ENCODE measurements at regions not wholly inside any gene's neighbourhood (a gene's known extent, or its start where the extent isn't known, plus 50 kb on each side); places are given as distances from the start of the nearest gene placed in this dataset.
A peak's percentile ranks its signal among the peaks of the same experiment; 100 is the strongest.

- no peaks in the 10 kb centered on the region for H3K36me3 ChIP-seq (ENCODE audit: control insufficient read depth, insufficient read depth, low read length)
- no peaks in the 10 kb centered on the region for H3K27me3 ChIP-seq (ENCODE audit: control insufficient read depth, insufficient read depth, low read length)
- no peak overlapping the region for H3K27ac ChIP-seq (ENCODE audit: low read depth, low read length)
- no peaks in the 10 kb centered on the region for H3K9me3 ChIP-seq (ENCODE audit: control insufficient read depth, insufficient read depth, low read length)
- peak in 3 of 6 donors; percentile 23 to 85 (median 41) for DNase-seq (ENCODE audit: low read depth in 4 of 6, low spot score in 6 of 6)
- no peak overlapping the region for H3K4me3 ChIP-seq (ENCODE audit: low read depth, low read length)
- no peaks in the 10 kb centered on the region for H3K4me1 ChIP-seq (ENCODE audit: control insufficient read depth, insufficient read depth, low read length)
- WGBS (ENCODE audit: insufficient coverage), result 12% methylated on average over 4 of the region's 6 CpGs
These were observed 125.4 kb upstream of the DMD start for GRCh38 chrX:33336783-33337182.

- WGBS (ENCODE audit: insufficient coverage), result no CpG with 5 or more reads among the region's 2 CpGs
These were observed 121.9 kb upstream of the DMD start for GRCh38 chrX:33333271-33333670.

GRCh38 chrX:33330798-33331197 is 119.4 kb upstream of the DMD start:
- H3K36me3 ChIP-seq (ENCODE audit: control insufficient read depth, insufficient read depth, low read length), result no peaks in the 10 kb centered on the region
- 78% methylated on average over 1 of the region's 3 CpGs for WGBS (ENCODE audit: insufficient coverage)
- no peaks in the 10 kb centered on the region for H3K9me3 ChIP-seq (ENCODE audit: control insufficient read depth, insufficient read depth, low read length)
- no peak overlapping the region for H3K4me3 ChIP-seq (ENCODE audit: low read depth, low read length)
- no peaks in the 10 kb centered on the region for H3K4me1 ChIP-seq (ENCODE audit: control insufficient read depth, insufficient read depth, low read length)
- DNase-seq (ENCODE audit: low read depth in 4 of 6, low spot score in 6 of 6), result no peak
- H3K27ac ChIP-seq (ENCODE audit: low read depth, low read length), result no peak overlapping the region
- H3K27me3 ChIP-seq (ENCODE audit: control insufficient read depth, insufficient read depth, low read length), result no peaks in the 10 kb centered on the region

More at GRCh38 chrX:33333271-33333670, 121.9 kb upstream of the DMD start:
- Histone ChIP-seq H3K36me3 (ENCODE audit: control insufficient read depth, insufficient read depth, low read length) (no peaks in the 10 kb centered on the region), H3K4me3 (ENCODE audit: low read depth, low read length) (no peak overlapping the region), H3K27ac (ENCODE audit: low read depth, low read length) (no peak overlapping the region), H3K9me3 (ENCODE audit: control insufficient read depth, insufficient read depth, low read length) (no peaks in the 10 kb centered on the region), H3K27me3 (ENCODE audit: control insufficient read depth, insufficient read depth, low read length) (no peaks in the 10 kb centered on the region), H3K4me1 (ENCODE audit: control insufficient read depth, insufficient read depth, low read length) (no peaks in the 10 kb centered on the region)
- peak in 1 of 6 donors; percentile 2 for DNase-seq (ENCODE audit: low read depth in 4 of 6, low spot score in 6 of 6)

- H3K9me3 ChIP-seq (ENCODE audit: control insufficient read depth, insufficient read depth, low read length), result no peaks in the 10 kb centered on the region
- H3K27me3 ChIP-seq (ENCODE audit: control insufficient read depth, insufficient read depth, low read length), result no peaks in the 10 kb centered on the region
- no peak overlapping the region for H3K27ac ChIP-seq (ENCODE audit: low read depth, low read length)
- H3K36me3 ChIP-seq (ENCODE audit: control insufficient read depth, insufficient read depth, low read length), result no peaks in the 10 kb centered on the region
- H3K4me3 ChIP-seq (ENCODE audit: low read depth, low read length), result no peak overlapping the region
- DNase-seq (ENCODE audit: low read depth in 4 of 6, low spot score in 6 of 6), result no peak
- H3K4me1 ChIP-seq (ENCODE audit: control insufficient read depth, insufficient read depth, low read length), result no peaks in the 10 kb centered on the region
- 81% methylated on average over 2 of the region's 2 CpGs for WGBS (ENCODE audit: insufficient coverage)
These were observed 112.8 kb upstream of the DMD start for GRCh38 chrX:33324099-33324498.

- H3K4me1 ChIP-seq (ENCODE audit: control insufficient read depth, insufficient read depth, low read length), result no peaks in the 10 kb centered on the region
- no peak overlapping the region for H3K27ac ChIP-seq (ENCODE audit: low read depth, low read length)
- no peaks in the 10 kb centered on the region for H3K27me3 ChIP-seq (ENCODE audit: control insufficient read depth, insufficient read depth, low read length)
- no peaks in the 10 kb centered on the region for H3K36me3 ChIP-seq (ENCODE audit: control insufficient read depth, insufficient read depth, low read length)
- DNase-seq (ENCODE audit: low read depth in 4 of 6, low spot score in 6 of 6), result peak in 1 of 6 donors; percentile 1
- H3K4me3 ChIP-seq (ENCODE audit: low read depth, low read length), result no peak overlapping the region
- WGBS (ENCODE audit: insufficient coverage), result 60% methylated on average over 1 of the region's 2 CpGs
- H3K9me3 ChIP-seq (ENCODE audit: control insufficient read depth, insufficient read depth, low read length), result no peaks in the 10 kb centered on the region
These were observed 96.6 kb upstream of the DMD start for GRCh38 chrX:33307911-33308354.

- WGBS (ENCODE audit: insufficient coverage), result 83% methylated on average over 1 of the region's 5 CpGs
These were observed 87.3 kb upstream of the DMD start for GRCh38 chrX:33298622-33299021.

GRCh38 chrX:33285550-33285949 is 74.2 kb upstream of the DMD start:
- Histone ChIP-seq H3K36me3 (ENCODE audit: control insufficient read depth, insufficient read depth, low read length) (no peaks in the 10 kb centered on the region), H3K4me3 (ENCODE audit: low read depth, low read length) (no peak overlapping the region), H3K27me3 (ENCODE audit: control insufficient read depth, insufficient read depth, low read length) (no peaks in the 10 kb centered on the region), H3K27ac (ENCODE audit: low read depth, low read length) (no peak overlapping the region), H3K4me1 (ENCODE audit: control insufficient read depth, insufficient read depth, low read length) (no peaks in the 10 kb centered on the region), H3K9me3 (ENCODE audit: control insufficient read depth, insufficient read depth, low read length) (no peaks in the 10 kb centered on the region)
- WGBS (ENCODE audit: insufficient coverage), result no CpG with 5 or more reads among the region's 1 CpG
- no peak for DNase-seq (ENCODE audit: low read depth in 4 of 6, low spot score in 6 of 6)

More at GRCh38 chrX:33298622-33299021, 87.3 kb upstream of the DMD start:
- Histone ChIP-seq H3K27ac (ENCODE audit: low read depth, low read length) (no peak overlapping the region), H3K9me3 (ENCODE audit: control insufficient read depth, insufficient read depth, low read length) (no peaks in the 10 kb centered on the region), H3K36me3 (ENCODE audit: control insufficient read depth, insufficient read depth, low read length) (no peaks in the 10 kb centered on the region), H3K4me3 (ENCODE audit: low read depth, low read length) (no peak overlapping the region), H3K27me3 (ENCODE audit: control insufficient read depth, insufficient read depth, low read length) (no peaks in the 10 kb centered on the region), H3K4me1 (ENCODE audit: control insufficient read depth, insufficient read depth, low read length) (no peaks in the 10 kb centered on the region)
- no peak for DNase-seq (ENCODE audit: low read depth in 4 of 6, low spot score in 6 of 6)

GRCh38 chrX:33277046-33277445 is 65.7 kb upstream of the DMD start:
- Histone ChIP-seq H3K27me3 (ENCODE audit: control insufficient read depth, insufficient read depth, low read length) (no peaks in the 10 kb centered on the region), H3K27ac (ENCODE audit: low read depth, low read length) (no peak overlapping the region), H3K36me3 (ENCODE audit: control insufficient read depth, insufficient read depth, low read length) (no peaks in the 10 kb centered on the region), H3K4me1 (ENCODE audit: control insufficient read depth, insufficient read depth, low read length) (no peaks in the 10 kb centered on the region), H3K4me3 (ENCODE audit: low read depth, low read length) (no peak overlapping the region), H3K9me3 (ENCODE audit: control insufficient read depth, insufficient read depth, low read length) (no peaks in the 10 kb centered on the region)
- 40% methylated on average over 1 of the region's 3 CpGs for WGBS (ENCODE audit: insufficient coverage)
- DNase-seq (ENCODE audit: low read depth in 4 of 6, low spot score in 6 of 6), result no peak

- no peaks in the 10 kb centered on the region for H3K9me3 ChIP-seq (ENCODE audit: control insufficient read depth, insufficient read depth, low read length)
- H3K36me3 ChIP-seq (ENCODE audit: control insufficient read depth, insufficient read depth, low read length), result no peaks in the 10 kb centered on the region
- no peak overlapping the region for H3K27ac ChIP-seq (ENCODE audit: low read depth, low read length)
- H3K27me3 ChIP-seq (ENCODE audit: control insufficient read depth, insufficient read depth, low read length), result no peaks in the 10 kb centered on the region
- no peaks in the 10 kb centered on the region for H3K4me1 ChIP-seq (ENCODE audit: control insufficient read depth, insufficient read depth, low read length)
- peak in 1 of 6 donors; percentile 1 for DNase-seq (ENCODE audit: low read depth in 4 of 6, low spot score in 6 of 6)
- no CpG with 5 or more reads among the region's 1 CpG for WGBS (ENCODE audit: insufficient coverage)
- no peak overlapping the region for H3K4me3 ChIP-seq (ENCODE audit: low read depth, low read length)
These were observed 62.2 kb upstream of the DMD start for GRCh38 chrX:33273535-33273934.

- H3K4me1 ChIP-seq (ENCODE audit: control insufficient read depth, insufficient read depth, low read length), result no peaks in the 10 kb centered on the region
- no peak overlapping the region for H3K4me3 ChIP-seq (ENCODE audit: low read depth, low read length)
- WGBS (ENCODE audit: insufficient coverage), result no CpG with 5 or more reads among the region's 1 CpG
- no peak for DNase-seq (ENCODE audit: low read depth in 4 of 6, low spot score in 6 of 6)
- no peaks in the 10 kb centered on the region for H3K36me3 ChIP-seq (ENCODE audit: control insufficient read depth, insufficient read depth, low read length)
- no peaks in the 10 kb centered on the region for H3K9me3 ChIP-seq (ENCODE audit: control insufficient read depth, insufficient read depth, low read length)
- no peaks in the 10 kb centered on the region for H3K27me3 ChIP-seq (ENCODE audit: control insufficient read depth, insufficient read depth, low read length)
- H3K27ac ChIP-seq (ENCODE audit: low read depth, low read length), result no peak overlapping the region
These were observed 61.6 kb upstream of the DMD start for GRCh38 chrX:33272986-33273385.
